GM23248 (cell line): ENCODE measurements at regions not wholly inside any gene's neighbourhood (a gene's known extent, or its start where the extent isn't known, plus 50 kb on each side); places are given as distances from the start of the nearest gene placed in this dataset.

Experiments used
- EZH2 ChIP-seq: fragments of 200-600 bp; sonication (generic); IDR thresholded peaks from 2 replicates; pipeline ENCODE4 v1.6.1; 2018; ENCODE audit warnings: antibody characterized with exemption, mild to moderate bottlenecking; ENCODE audit not compliant: insufficient read depth, poor library complexity, severe bottlenecking
- EZH2phosphoT487 ChIP-seq: fragments of 200-600 bp; sonication (generic); IDR thresholded peaks from 2 replicates; pipeline ENCODE4 v1.6.1; 2018; ENCODE audit warnings: antibody characterized with exemption, moderate library complexity, mild to moderate bottlenecking, low read depth; ENCODE audit not compliant: insufficient read depth

DNA sequence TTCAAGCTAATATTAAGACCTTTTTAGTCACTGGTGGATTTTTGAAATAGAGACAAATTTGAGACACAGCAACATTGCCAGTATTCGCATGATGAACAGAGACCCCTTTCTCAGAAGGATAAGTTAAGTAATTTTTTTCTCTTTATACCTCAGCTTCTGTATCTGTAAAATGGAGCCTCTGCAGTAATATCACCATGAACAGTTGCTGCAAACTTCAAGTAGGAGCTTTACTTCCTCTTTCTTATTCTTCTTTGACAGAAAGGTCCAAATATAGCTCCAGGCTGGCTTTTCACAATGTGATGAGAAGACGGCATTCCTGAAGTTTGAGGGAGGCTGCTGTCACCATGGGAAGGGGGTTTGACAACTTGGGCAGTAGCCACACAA is 158.7 kb downstream of the TDRD15 start:
- TF ChIP-seq EZH2phosphoT487 (no peak), EZH2 (no peak)
